ENCODE measurements at regions not wholly inside any gene's neighbourhood (a gene's known extent, or its start where the extent isn't known, plus 50 kb on each side); places are given as distances from the start of the nearest gene placed in this dataset.

DNA sequence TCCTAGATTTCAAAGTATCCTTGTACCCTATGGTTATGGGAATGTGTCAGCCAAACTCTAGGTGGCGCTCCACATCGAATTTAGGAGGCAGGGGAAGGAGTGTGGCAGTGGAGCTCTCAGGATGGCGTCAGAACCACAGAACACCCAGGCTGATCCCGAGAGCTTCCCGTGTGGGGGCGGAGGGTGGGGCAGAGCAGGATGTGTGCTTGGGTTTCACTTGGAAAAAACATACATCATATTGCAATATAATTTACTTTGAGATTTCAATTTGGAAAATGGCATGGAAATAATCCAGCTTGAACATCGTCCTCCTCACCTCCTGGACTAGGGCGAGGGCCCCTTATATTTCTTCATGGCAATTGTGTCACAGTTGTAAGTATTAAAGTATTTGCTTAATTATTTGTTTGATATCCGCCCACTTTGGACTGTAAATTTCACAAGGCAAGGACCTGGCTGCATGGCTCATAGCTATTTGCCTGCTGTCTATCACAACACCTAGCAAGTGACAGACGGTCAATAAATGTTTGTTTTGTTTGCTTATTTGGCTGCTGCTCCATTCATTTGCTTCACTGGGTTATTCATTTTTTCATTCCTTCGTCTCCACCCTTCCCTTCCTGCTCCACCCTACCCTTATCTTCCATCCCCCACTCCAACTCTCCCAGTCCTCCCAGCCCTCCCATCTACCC lies 221.5 kb upstream of the HMGA2 start:
- H3K4me3 ChIP-seq (ENCODE audit: low read depth, low read length), result no peak overlapping the region
- peak; percentile 79 for DNase-seq (ENCODE audit: low read depth)
- TF ChIP-seq CTCF (IDR thresholded peaks at IDR 0.05; ENCODE audit: low read depth, low read length) (peak; percentile 81), POLR2A (IDR thresholded peaks at IDR 0.05; ENCODE audit: extremely low read depth, insufficient read length) (no peak), MYC (IDR thresholded peaks at IDR 0.05; ENCODE audit: low read depth, low read length) (peak; percentile 46; the same call in 1 of the 2 replicates), MAX (IDR thresholded peaks at IDR 0.05; ENCODE audit: low read depth, low read length) (no peak)

- DNase-seq (ENCODE audit: low read depth), result no peak
- no peak for TF ChIP-seq MYC (IDR thresholded peaks at IDR 0.05; ENCODE audit: low read depth, low read length)
- no peak for TF ChIP-seq CTCF (IDR thresholded peaks at IDR 0.05; ENCODE audit: low read depth, low read length)
- no peak for TF ChIP-seq MAX (IDR thresholded peaks at IDR 0.05; ENCODE audit: low read depth, low read length)
- no peak overlapping the region for H3K4me3 ChIP-seq (ENCODE audit: low read depth, low read length)
Measured at GRCh38 chr12:65603438-65604351, 220.6 kb upstream of the HMGA2 start.

DNA sequence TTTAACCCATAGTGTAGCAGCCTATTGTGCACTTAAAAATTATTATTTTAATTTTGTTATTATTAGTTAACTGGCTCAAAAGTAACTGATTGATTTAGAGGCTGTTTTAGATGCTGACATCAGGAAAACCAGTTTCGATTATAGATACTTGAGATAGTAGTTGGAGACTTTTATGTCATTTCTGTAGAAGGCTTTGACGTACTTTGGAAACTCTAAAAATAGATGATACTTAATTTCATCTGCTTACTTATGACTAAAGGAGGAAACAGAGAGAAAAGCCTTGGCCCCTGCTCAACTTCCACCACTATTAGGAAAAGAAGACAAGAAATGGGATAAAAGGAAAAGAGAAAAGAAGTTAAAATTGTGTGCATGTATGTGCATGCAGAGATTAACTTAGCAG lies 219.3 kb upstream of the HMGA2 start:
- H3K4me3 ChIP-seq (ENCODE audit: low read depth, low read length), result no peak overlapping the region
- TF ChIP-seq POLR2A (IDR thresholded peaks at IDR 0.05; ENCODE audit: extremely low read depth, insufficient read length) (no peak), MAX (IDR thresholded peaks at IDR 0.05; ENCODE audit: low read depth, low read length) (no peak), MYC (IDR thresholded peaks at IDR 0.05; ENCODE audit: low read depth, low read length) (no peak), CTCF (IDR thresholded peaks at IDR 0.05; ENCODE audit: low read depth, low read length) (no peak)
- no peak for DNase-seq (ENCODE audit: low read depth)

GRCh38 chr12:65606008-65606766 lies 218.1 kb upstream of the HMGA2 start:
- DNase-seq (ENCODE audit: low read depth), result no peak
- TF ChIP-seq MYC (IDR thresholded peaks at IDR 0.05; ENCODE audit: low read depth, low read length), result no peak
- no peak for TF ChIP-seq POLR2A (IDR thresholded peaks at IDR 0.05; ENCODE audit: extremely low read depth, insufficient read length)
- no peak for TF ChIP-seq MAX (IDR thresholded peaks at IDR 0.05; ENCODE audit: low read depth, low read length)
- no peak for TF ChIP-seq CTCF (IDR thresholded peaks at IDR 0.05; ENCODE audit: low read depth, low read length)
- H3K4me3 ChIP-seq (ENCODE audit: low read depth, low read length), result no peak overlapping the region

GRCh38 chr12:65607401-65607841 lies 216.9 kb upstream of the HMGA2 start:
- H3K4me3 ChIP-seq (ENCODE audit: low read depth, low read length), result no peak overlapping the region

More at GRCh38 chr12:65607401-65607841, 216.9 kb upstream of the HMGA2 start:
- TF ChIP-seq CTCF (IDR thresholded peaks at IDR 0.05; ENCODE audit: low read depth, low read length) (no peak), MYC (IDR thresholded peaks at IDR 0.05; ENCODE audit: low read depth, low read length) (no peak), POLR2A (IDR thresholded peaks at IDR 0.05; ENCODE audit: extremely low read depth, insufficient read length) (no peak), MAX (IDR thresholded peaks at IDR 0.05; ENCODE audit: low read depth, low read length) (no peak)
- DNase-seq (ENCODE audit: low read depth), result no peak
